ENCODE measurements at regions not wholly inside any gene's neighbourhood (a gene's known extent, or its start where the extent isn't known, plus 50 kb on each side); places are given as distances from the start of the nearest gene placed in this dataset.

DNA sequence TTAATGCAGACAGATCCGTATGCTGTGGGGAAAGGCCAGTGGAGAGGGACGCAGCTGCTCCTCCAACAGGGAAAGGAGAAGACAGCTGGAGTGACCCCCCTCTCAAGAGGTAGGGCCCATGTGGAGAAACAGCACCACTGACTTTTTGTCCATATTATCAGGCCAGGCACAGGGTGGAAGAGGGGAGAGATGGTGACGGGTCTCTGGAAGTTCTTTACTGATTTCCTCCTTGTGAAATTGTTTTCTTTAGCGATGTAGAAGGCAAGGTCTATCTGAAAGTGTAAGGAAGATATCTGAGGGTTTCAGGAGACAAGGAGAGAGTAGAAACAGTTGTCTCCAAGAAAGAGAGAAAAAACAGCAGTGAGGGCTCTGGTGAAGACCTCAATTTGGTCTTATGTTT lies 338.8 kb downstream of the VPS13C start:
- H3K36me3 ChIP-seq (ENCODE audit: insufficient read depth, low read length): no peaks in the 10 kb centered on the region
- H3K9me3 ChIP-seq (ENCODE audit: control insufficient read depth, insufficient read depth, low read length): no peaks in the 10 kb centered on the region
- H3K4me1 ChIP-seq (ENCODE audit: insufficient read depth, low read length): no peaks in the 10 kb centered on the region
- no peak overlapping the region for H3K9ac ChIP-seq (ENCODE audit: low read depth, low read length)

DNA sequence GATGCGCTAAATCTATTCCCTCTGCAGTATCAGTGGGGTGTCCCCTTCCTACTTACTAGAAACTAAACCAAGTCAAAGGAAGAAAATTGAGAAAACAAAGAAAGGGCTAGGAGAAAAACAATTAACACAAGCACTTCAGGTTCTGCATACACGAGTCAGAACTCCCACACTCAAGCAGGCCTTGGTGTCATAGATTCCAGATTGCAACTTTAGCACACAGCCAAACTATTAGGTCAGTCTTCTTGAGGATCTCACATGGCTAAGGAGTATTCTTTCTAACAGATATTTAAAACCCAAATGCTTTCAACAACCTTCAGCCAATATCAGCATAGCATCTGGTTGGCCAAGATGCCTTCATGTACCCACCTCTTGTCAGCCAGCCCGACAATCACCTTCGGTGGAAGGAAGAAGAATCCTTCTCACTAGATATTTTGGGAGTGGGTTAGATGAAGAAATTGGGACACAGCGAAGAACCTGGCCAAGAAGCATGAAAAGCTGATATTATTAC lies 340.0 kb downstream of the VPS13C start:
- no peaks in the 10 kb centered on the region for H3K36me3 ChIP-seq (ENCODE audit: insufficient read depth, low read length)
- no peaks in the 10 kb centered on the region for H3K4me1 ChIP-seq (ENCODE audit: insufficient read depth, low read length)
- H3K9ac ChIP-seq (ENCODE audit: low read depth, low read length): no peak overlapping the region
- no peaks in the 10 kb centered on the region for H3K9me3 ChIP-seq (ENCODE audit: control insufficient read depth, insufficient read depth, low read length)

DNA sequence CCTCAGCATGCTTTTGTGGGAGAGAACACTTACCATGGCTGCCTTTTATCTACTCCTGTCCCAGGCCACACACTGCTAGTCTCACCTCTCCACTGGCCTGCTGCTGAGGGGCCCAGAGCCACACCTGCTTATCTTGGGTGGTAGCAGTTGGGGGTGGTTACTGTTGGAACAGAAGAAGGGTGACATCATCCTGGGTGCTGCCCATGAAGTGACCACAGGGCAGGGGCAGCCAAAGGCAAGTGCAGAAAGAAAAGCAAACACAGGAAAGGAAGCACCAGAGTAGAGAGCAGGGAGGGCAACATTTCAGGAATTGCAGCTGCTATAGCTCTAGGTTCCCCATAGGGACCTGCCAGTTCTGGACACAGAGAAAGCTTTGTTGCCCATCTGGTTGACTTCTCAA lies 345.2 kb downstream of the VPS13C start:
- H3K4me1 ChIP-seq (ENCODE audit: insufficient read depth, low read length): no peaks in the 10 kb centered on the region
- H3K9me3 ChIP-seq (ENCODE audit: control insufficient read depth, insufficient read depth, low read length): no peaks in the 10 kb centered on the region
- H3K9ac ChIP-seq (ENCODE audit: low read depth, low read length): no peak overlapping the region
- no peaks in the 10 kb centered on the region for H3K36me3 ChIP-seq (ENCODE audit: insufficient read depth, low read length)

DNA sequence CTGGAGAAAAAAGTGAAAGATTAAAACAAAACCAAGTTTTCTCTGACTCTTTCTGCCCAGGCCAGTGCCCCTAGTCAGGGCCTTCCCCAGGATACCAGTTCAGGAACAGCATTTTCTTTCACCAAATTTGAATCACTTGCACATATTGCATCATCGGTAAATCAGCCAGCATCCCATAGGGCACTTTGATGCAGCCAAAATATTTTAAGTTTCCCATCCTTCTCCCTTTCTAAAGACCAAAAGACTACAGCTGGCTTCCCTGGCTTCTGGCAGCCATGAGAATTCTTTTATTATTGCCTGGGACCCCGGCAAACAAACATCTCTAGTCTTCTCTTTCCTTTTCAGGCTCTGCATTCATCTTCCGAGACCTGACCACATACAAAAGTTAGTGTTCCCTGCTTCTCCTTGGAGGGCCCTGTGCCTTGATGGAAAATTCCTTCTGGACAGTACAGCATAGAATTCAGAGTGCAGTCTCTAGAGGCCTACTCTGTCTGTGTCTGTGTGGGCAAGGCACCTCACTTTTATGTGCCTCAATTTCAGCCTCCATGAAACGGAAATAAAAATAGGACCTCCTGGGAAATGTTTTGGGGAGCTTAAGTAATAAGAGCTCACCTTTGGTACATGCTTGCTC lies 348.0 kb downstream of the VPS13C start:
- Histone ChIP-seq H3K4me1 (ENCODE audit: insufficient read depth, low read length) (no peaks in the 10 kb centered on the region), H3K9ac (ENCODE audit: low read depth, low read length) (no peak overlapping the region), H3K9me3 (ENCODE audit: control insufficient read depth, insufficient read depth, low read length) (no peaks in the 10 kb centered on the region), H3K36me3 (ENCODE audit: insufficient read depth, low read length) (no peaks in the 10 kb centered on the region)

DNA sequence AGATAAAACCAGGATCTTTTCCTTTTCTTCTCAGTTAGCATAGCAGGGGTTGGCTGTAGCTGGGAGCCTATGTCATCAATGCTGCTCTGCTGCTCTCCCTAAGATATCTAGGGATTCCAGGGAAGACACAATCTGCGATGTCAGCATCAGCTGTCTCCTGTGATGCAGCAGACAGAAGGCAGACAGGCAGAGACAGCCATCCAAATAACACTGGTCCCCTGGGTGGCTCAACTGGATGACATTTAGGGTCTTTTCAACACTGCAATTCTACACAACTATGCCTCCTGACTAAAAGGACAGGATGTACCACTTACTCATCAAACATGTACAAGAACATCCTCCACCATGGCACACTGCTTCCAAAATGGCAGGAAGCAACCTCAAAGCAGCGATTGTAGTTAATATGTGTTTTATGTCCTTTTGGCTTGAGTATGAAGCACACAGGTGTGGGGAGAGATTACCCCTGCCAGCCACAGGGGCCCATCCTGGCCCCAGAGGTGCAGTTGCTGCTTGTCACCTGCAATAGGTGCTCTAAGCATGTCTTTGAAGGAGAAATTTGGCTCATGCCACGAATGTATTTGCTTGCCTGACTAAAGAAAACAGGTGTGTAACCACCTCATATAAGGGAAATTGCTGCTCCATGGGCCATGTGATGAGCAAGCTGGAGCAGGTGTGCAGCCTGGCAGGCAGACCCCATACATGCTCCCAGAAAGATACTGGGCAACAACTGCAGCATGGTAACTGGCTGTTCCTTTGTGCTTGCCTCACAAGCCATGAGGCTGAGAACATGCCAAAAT lies 357.8 kb downstream of the VPS13C start:
- no peaks in the 10 kb centered on the region for H3K36me3 ChIP-seq (ENCODE audit: insufficient read depth, low read length)
- H3K9ac ChIP-seq (ENCODE audit: low read depth, low read length): no peak overlapping the region
- H3K9me3 ChIP-seq (ENCODE audit: control insufficient read depth, insufficient read depth, low read length): no peaks in the 10 kb centered on the region
- H3K4me1 ChIP-seq (ENCODE audit: insufficient read depth, low read length): peaks cover 2% of the 10 kb centered on the region; the same call in 1 of the 2 replicates

DNA sequence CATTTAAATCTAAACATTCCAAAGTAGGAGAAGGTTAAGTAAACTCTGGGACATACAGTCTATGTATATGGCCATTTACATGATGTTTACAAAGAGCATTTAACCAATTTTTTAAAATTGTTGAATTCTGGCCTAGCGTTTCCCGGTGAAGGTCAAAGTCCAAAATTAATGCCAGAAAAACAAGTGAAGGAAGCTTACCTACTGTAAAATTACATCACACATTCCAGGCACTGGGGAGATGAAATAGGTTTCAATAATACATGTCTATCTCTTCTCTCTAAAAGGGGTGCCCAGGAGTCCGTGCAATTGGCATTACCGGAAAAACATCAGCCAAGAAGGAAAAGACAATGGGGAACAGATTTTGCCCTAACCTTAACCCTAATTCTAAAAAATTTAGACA lies 358.8 kb downstream of the VPS13C start:
- no peak overlapping the region for H3K9ac ChIP-seq (ENCODE audit: low read depth, low read length)
- no peaks in the 10 kb centered on the region for H3K36me3 ChIP-seq (ENCODE audit: insufficient read depth, low read length)

DNA sequence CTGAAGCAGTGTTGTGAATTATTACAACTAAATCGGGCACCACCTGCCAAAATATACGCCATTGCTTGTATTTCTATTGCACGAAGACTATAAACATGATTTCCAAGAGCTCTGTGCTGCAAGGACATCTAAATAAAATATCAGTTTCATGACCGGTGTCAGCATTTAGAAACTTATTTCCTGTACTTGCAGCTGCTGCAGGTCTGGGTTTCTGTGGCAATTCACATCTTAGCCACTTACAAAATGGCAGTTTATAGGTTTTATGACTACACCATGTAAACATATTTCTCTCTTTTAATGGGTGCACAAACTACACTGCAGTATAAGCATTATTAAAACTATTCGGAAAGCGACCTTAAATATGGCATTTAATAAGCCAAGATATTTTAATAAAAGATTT lies 359.4 kb downstream of the VPS13C start:
- Histone ChIP-seq H3K4me1 (ENCODE audit: insufficient read depth, low read length) (peaks cover 2% of the 10 kb centered on the region; the same call in 1 of the 2 replicates), H3K9ac (ENCODE audit: low read depth, low read length) (no peak overlapping the region), H3K9me3 (ENCODE audit: control insufficient read depth, insufficient read depth, low read length) (no peaks in the 10 kb centered on the region), H3K36me3 (ENCODE audit: insufficient read depth, low read length) (no peaks in the 10 kb centered on the region)

More for the DNA sequence above, 358.8 kb downstream of the VPS13C start:
- peaks cover 2% of the 10 kb centered on the region; the same call in 1 of the 2 replicates for H3K4me1 ChIP-seq (ENCODE audit: insufficient read depth, low read length)
- no peaks in the 10 kb centered on the region for H3K9me3 ChIP-seq (ENCODE audit: control insufficient read depth, insufficient read depth, low read length)

DNA sequence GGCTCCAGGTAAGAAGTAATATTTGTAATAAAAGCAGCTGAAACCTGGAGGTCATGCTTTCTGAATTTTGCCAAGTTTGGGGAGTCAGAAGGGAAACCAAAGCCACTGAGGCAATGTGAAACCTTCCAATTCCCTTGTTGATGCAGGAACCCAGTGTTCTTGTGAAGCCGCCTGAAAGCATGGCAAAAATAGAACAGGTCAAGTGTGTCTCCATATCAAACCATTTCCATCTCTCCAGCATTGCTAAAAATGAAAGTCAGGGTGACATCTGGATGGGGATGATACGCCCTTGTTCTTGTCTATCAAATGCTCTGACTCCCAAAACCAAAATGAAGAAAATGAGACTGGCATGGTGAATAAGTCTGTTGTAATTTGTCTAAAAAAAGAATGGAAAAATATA lies 362.5 kb downstream of the VPS13C start:
- Histone ChIP-seq H3K4me1 (ENCODE audit: insufficient read depth, low read length) (peaks cover 2% of the 10 kb centered on the region; the same call in 1 of the 2 replicates), H3K9me3 (ENCODE audit: control insufficient read depth, insufficient read depth, low read length) (no peaks in the 10 kb centered on the region), H3K36me3 (ENCODE audit: insufficient read depth, low read length) (no peaks in the 10 kb centered on the region), H3K9ac (ENCODE audit: low read depth, low read length) (no peak overlapping the region)

DNA sequence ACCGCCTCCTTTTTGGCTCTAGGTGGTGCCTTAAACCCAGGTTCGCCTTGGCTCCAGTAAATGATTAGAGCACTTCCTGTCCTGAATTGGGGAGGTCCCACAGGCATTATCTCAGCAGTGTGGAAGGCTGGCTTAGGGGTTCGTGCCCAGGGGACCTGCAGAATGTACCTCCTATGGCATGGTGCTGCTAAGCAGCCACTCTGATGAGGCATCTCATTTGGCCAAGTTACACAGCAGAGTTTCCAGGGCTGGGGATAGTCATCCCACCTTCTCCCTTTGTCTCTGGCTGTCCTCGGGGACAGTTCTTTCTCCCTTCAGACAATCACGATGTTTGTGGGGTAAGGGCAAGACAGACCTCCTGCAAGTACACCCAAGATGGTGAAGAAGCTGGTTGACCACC lies 371.2 kb downstream of the VPS13C start:
- Histone ChIP-seq H3K36me3 (ENCODE audit: insufficient read depth, low read length) (no peaks in the 10 kb centered on the region), H3K4me1 (ENCODE audit: insufficient read depth, low read length) (no peaks in the 10 kb centered on the region), H3K9me3 (ENCODE audit: control insufficient read depth, insufficient read depth, low read length) (no peaks in the 10 kb centered on the region), H3K9ac (ENCODE audit: low read depth, low read length) (no peak overlapping the region)

DNA sequence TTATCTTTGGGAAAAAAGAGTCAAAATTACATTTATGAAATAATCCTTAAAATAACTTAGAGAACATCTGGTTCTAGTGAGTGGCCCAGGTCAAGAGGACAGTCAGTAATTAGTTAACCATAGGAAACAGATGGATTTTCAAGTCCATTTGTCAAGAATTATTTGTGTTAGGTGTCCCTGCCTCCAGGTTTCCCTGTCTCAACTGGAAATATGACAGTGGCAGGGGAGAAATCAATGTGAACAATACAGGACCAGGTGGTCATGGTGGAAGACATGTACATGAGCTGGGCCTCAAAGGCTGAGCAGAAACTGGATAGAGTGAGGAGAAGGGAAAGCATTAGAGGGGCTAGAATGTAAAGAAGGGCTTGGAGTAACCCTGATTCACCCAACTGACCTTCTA lies 372.6 kb downstream of the VPS13C start:
- H3K9me3 ChIP-seq (ENCODE audit: control insufficient read depth, insufficient read depth, low read length): no peaks in the 10 kb centered on the region
- H3K36me3 ChIP-seq (ENCODE audit: insufficient read depth, low read length): no peaks in the 10 kb centered on the region; the same call in 1 of the 2 replicates
- H3K4me1 ChIP-seq (ENCODE audit: insufficient read depth, low read length): no peaks in the 10 kb centered on the region
- no peak overlapping the region for H3K9ac ChIP-seq (ENCODE audit: low read depth, low read length)

DNA sequence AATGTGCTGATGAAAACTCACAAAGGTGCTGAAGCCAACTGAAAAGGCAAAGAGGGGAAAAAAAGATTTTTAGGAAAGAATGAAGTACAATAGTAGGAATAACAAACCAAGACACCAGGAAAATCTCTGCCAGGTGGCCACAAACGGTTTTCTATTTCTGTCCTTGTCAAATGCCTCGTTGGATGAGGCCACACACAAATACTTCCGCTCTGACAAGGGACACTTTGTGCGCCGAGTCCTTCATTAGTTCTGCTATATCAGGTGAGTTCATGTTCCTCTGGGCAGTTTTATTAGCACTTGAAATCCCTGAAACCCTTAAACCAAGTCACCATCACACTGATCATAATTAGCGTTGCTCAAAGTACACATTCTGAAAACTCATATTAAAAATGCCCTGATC lies 373.1 kb downstream of the VPS13C start:
- no peaks in the 10 kb centered on the region; the same call in 1 of the 2 replicates for H3K36me3 ChIP-seq (ENCODE audit: insufficient read depth, low read length)
- H3K9ac ChIP-seq (ENCODE audit: low read depth, low read length): no peak overlapping the region
- no peaks in the 10 kb centered on the region for H3K4me1 ChIP-seq (ENCODE audit: insufficient read depth, low read length)
- no peaks in the 10 kb centered on the region for H3K9me3 ChIP-seq (ENCODE audit: control insufficient read depth, insufficient read depth, low read length)

DNA sequence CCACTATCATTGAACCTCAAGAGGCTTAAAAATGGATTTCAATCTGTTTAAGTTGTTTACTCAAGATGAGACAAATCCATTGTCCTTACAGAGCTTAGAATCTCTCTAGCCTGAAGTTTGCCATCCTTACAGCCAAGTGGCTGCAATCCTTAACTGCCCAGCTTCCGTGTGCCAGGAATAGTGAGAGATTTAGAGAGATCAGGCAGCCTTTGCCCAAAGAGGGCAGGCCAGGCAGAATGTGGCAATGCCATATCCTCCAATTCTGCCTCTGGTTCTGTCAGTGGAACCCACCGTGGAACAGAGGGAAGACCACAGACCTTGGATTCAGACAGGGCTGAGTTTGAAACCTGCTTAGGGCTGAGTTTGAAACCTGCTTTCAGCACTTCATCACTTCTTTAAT lies 374.3 kb downstream of the VPS13C start:
- Histone ChIP-seq H3K9ac (ENCODE audit: low read depth, low read length) (no peak overlapping the region), H3K4me1 (ENCODE audit: insufficient read depth, low read length) (peaks cover 7% of the 10 kb centered on the region), H3K36me3 (ENCODE audit: insufficient read depth, low read length) (no peaks in the 10 kb centered on the region; the same call in 1 of the 2 replicates), H3K9me3 (ENCODE audit: control insufficient read depth, insufficient read depth, low read length) (no peaks in the 10 kb centered on the region)

DNA sequence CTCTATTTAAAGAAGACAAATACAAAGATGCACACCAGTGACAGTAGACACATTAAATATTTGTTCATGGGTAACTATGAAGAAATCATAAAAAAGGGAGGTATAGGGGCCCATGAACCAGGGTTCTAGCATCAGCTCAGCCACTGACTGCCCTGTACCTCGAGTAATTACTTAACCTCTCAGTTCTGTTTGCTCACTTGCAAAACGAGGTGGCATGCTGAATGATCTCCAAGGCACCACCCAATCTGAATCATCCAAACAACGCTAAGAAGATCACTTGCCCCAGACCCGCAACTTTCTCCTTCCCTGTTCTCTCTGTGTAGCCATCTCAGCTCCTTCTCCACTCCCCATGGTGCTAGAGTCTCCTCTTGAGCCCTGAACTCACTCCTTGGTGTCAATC lies 374.7 kb downstream of the VPS13C start:
- no peaks in the 10 kb centered on the region; the same call in 1 of the 2 replicates for H3K36me3 ChIP-seq (ENCODE audit: insufficient read depth, low read length)
- no peaks in the 10 kb centered on the region for H3K9me3 ChIP-seq (ENCODE audit: control insufficient read depth, insufficient read depth, low read length)
- peaks cover 11% of the 10 kb centered on the region for H3K4me1 ChIP-seq (ENCODE audit: insufficient read depth, low read length)
- H3K9ac ChIP-seq (ENCODE audit: low read depth, low read length): no peak overlapping the region

DNA sequence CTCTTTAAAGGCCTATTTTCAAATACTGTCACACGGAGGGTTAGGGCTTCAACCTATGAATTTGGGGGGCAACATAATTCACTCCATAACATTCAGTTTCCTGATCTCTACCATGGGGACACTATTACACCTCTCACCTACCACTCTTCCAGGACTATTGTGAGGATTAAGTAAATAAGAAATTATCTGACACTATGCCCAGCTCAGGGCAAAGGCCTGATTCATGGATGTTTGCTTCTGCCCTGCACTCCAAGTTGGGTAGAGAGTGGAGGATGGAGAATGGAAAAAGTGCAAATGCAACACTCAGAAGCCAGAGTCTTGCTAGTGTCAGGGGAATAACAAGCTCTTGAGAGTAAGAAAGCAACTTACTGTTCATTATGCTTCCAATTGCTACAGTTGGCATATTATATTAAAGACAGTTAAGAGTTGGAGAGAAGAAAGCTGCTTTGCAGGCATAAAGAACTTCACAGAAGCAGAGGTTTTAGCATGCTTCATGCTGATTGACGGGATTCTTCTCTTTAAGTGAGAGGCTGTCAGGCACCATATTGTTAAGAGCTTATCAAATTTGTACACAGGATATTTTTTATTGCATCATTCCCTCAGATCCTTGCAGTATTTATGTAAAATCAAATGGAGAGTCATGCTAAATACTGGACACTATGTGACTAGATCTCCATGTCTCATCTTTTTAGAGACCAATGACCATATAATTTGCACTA lies 375.3 kb downstream of the VPS13C start:
- Histone ChIP-seq H3K9me3 (ENCODE audit: control insufficient read depth, insufficient read depth, low read length) (no peaks in the 10 kb centered on the region), H3K4me1 (ENCODE audit: insufficient read depth, low read length) (peaks cover 18% of the 10 kb centered on the region), H3K9ac (ENCODE audit: low read depth, low read length) (no peak overlapping the region), H3K36me3 (ENCODE audit: insufficient read depth, low read length) (no peaks in the 10 kb centered on the region; the same call in 1 of the 2 replicates)

All from ES-I3 (cell line).